ENCODE measurements at regions not wholly inside any gene's neighbourhood (a gene's known extent, or its start where the extent isn't known, plus 50 kb on each side); places are given as distances from the start of the nearest gene placed in this dataset.

GRCh38 chr7:131909151-131909768 is 352.8 kb upstream of the PODXL start:
- ATAC-seq = no peak
- DNase-seq = no peak
- 25% methylated on average over 68 of the region's 68 CpGs for whole genome bisulfite sequencing (ENCODE audit: insufficient coverage)
- Histone ChIP-seq H3K4me1 (ENCODE audit: control insufficient read depth, insufficient read depth, low read length) (no peaks in the 10 kb centered on the region), H3K4me3 (ENCODE audit: low read length) (no peak overlapping the region), H3K27me3 (ENCODE audit: control insufficient read depth, insufficient read depth, low read length) (peaks cover 9% of the 10 kb centered on the region), H3K36me3 (ENCODE audit: control insufficient read depth, insufficient read depth, low read length) (no peaks in the 10 kb centered on the region), H3K27ac (ENCODE audit: low read length) (no peak overlapping the region), H3K9me3 (ENCODE audit: control insufficient read depth, insufficient read depth, low read length) (no peaks in the 10 kb centered on the region)
- H3K9me3 Mint-ChIP-seq = peaks cover 0 to 2% of the 10 kb centered on the region in 2 donors
- H3K36me3 Mint-ChIP-seq = peaks cover 14% of the 10 kb centered on the region
- H3K4me1 Mint-ChIP-seq = no peaks in the 10 kb centered on the region
- intact Hi-C loops (cut with micrococcal nuclease) = no loop called here
- no peak overlapping the region for H3K4me3 Mint-ChIP-seq
- no peak for TF ChIP-seq CTCF (IDR thresholded peaks at IDR 0.05)
- no peak overlapping the region for H3K27ac Mint-ChIP-seq
- peaks cover 45 to 63% of the 10 kb centered on the region in 2 donors for H3K27me3 Mint-ChIP-seq (ENCODE audit: low read depth in 2 of 2)

GRCh38 chr7:131908714-131909113 is 352.3 kb upstream of the PODXL start:
- Mint-ChIP-seq H3K36me3 (peaks cover 14% of the 10 kb centered on the region), H3K27me3 (ENCODE audit: low read depth in 2 of 2) (peaks cover 45 to 62% of the 10 kb centered on the region in 2 donors), H3K9me3 (peaks cover 0 to 6% of the 10 kb centered on the region in 2 donors), H3K27ac (no peak overlapping the region), H3K4me1 (no peaks in the 10 kb centered on the region), H3K4me3 (no peak overlapping the region)
- Histone ChIP-seq H3K9me3 (ENCODE audit: control insufficient read depth, insufficient read depth, low read length) (no peaks in the 10 kb centered on the region), H3K27ac (ENCODE audit: low read length) (no peak overlapping the region), H3K4me1 (ENCODE audit: control insufficient read depth, insufficient read depth, low read length) (no peaks in the 10 kb centered on the region), H3K4me3 (ENCODE audit: low read length) (no peak overlapping the region), H3K36me3 (ENCODE audit: control insufficient read depth, insufficient read depth, low read length) (no peaks in the 10 kb centered on the region), H3K27me3 (ENCODE audit: control insufficient read depth, insufficient read depth, low read length) (peaks cover 9% of the 10 kb centered on the region)
- intact Hi-C loops (cut with micrococcal nuclease) = no loop called here
- 83% methylated on average over 7 of the region's 7 CpGs for WGBS (ENCODE audit: insufficient coverage)
- DNase-seq (no peak), ATAC-seq (no peak)
- TF ChIP-seq CTCF (IDR thresholded peaks at IDR 0.05) = no peak

GRCh38 chr7:131905471-131905973 is 349.1 kb upstream of the PODXL start:
- intact Hi-C loops (cut with micrococcal nuclease) = no loop called here
- Histone ChIP-seq H3K9me3 (ENCODE audit: control insufficient read depth, insufficient read depth, low read length) (no peaks in the 10 kb centered on the region), H3K27me3 (ENCODE audit: control insufficient read depth, insufficient read depth, low read length) (peaks cover 9% of the 10 kb centered on the region), H3K36me3 (ENCODE audit: control insufficient read depth, insufficient read depth, low read length) (no peaks in the 10 kb centered on the region), H3K4me3 (ENCODE audit: low read length) (no peak overlapping the region), H3K27ac (ENCODE audit: low read length) (no peak overlapping the region), H3K4me1 (ENCODE audit: control insufficient read depth, insufficient read depth, low read length) (no peaks in the 10 kb centered on the region)
- ATAC-seq = no peak
- TF ChIP-seq CTCF (IDR thresholded peaks at IDR 0.05) = no peak
- peaks cover 0 to 4% of the 10 kb centered on the region in 2 donors for H3K9me3 Mint-ChIP-seq
- H3K27ac Mint-ChIP-seq = no peak overlapping the region
- 49% methylated on average over 3 of the region's 3 CpGs for WGBS (ENCODE audit: insufficient coverage)
- no peak overlapping the region for H3K4me3 Mint-ChIP-seq
- peaks cover 8% of the 10 kb centered on the region for H3K36me3 Mint-ChIP-seq
- no peaks in the 10 kb centered on the region for H3K4me1 Mint-ChIP-seq
- peaks cover 25 to 31% of the 10 kb centered on the region in 2 donors for H3K27me3 Mint-ChIP-seq (ENCODE audit: low read depth in 2 of 2)
- no peak for DNase-seq
